ENCODE measurements at regions not wholly inside any gene's neighbourhood (a gene's known extent, or its start where the extent isn't known, plus 50 kb on each side); places are given as distances from the start of the nearest gene placed in this dataset.

DNA sequence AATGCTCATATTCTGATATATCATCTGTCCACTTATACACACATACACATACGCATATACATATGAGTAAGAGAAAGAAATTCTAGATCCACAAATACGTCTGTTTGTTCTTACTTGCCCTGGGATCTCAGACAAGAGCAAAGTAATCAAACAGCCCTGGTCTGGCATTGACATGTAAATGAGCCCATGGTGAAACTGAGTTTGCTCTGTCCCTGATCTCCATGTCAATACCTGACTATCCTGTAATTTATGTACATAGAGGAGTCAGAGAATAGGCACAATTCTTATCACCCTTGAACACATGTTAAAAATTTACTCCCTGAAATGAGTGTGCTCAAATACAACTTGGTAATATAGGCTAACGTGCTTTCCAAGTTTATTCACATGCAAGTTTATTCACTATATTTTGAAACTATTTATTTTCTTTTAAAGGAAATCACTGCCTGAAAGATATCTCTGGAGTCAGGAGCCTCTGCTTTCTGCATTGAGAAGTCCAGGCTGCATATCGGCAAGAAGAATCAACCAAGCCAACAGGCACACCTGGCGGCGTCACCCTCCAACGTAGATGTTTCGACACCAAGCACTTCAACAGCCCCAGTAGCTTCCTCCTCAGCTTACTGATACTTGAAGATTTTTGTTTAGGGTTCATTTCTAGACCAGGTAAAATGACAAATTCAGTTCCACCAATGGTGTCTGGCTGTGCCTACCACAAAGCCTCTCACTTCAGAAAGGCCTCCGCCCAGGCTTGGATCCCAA is 100.6 kb downstream of the CMPK2 start:
- DNase-seq (ENCODE audit: low read depth in 4 of 4, low spot score in 1 of 4): no peak

DNA sequence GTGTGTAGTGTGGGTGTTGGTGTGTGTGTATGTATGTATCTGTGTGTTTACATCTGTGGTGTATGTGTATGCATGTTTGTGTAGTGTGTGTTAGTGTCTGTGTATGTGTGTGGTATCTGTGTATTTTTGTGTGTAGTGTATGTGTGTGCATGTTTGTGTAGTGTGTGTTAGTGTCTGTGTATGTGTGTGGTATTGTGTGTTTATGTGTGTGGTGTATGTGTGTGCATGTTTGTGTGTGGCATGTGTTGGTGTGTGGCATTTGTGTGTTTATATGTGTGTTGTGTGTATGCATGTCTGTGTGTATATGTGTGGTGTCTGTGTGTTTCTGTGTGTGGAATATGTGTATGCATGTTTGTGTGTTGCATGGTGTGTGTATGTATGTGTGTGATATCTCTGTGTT is 96.4 kb downstream of the CMPK2 start:
- no peak for DNase-seq (ENCODE audit: low read depth in 4 of 4, low spot score in 1 of 4)

GRCh38 chr2:6770006-6770405 is 95.7 kb downstream of the CMPK2 start:
- DNase-seq (ENCODE audit: low read depth in 4 of 4, low spot score in 1 of 4): no peak

- DNase-seq (ENCODE audit: low read depth in 4 of 4, low spot score in 1 of 4): no peak
These were observed 93.8 kb downstream of the CMPK2 start for GRCh38 chr2:6771634-6772611.

DNA sequence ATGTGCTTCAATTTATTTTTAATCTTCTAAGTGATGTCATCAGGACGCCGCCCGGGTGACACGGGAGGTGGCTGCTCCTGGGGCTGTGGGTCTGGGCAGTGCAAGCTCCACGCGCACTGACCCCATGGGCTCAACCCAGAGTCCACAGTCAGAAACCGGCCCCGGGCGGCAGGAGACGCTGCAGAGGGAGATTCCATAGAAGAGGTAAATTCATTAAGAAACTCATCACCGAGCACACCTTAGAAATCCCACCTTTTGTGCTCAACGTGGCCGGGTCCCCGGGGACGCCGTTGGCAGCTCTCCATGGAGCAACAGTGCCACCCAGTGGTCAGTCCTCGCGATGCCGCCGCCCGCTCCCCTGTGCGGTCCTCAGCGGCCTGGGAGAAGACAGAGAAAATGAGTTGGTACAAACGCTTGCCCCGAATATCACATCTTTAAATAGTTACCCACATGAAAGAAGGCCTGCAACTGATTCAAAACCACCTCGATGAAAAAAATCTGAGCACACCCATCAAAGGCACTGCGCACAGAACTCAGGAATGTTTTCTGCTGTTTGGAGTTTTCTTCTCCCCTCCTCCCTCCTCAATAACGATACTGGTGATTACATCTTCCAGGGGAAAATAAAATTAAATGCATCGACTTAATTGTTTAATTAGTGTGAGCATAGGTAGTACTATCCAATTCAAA is 92.6 kb downstream of the CMPK2 start:
- peak; percentile 49 to 81 (median 61) for DNase-seq (ENCODE audit: low read depth in 4 of 4, low spot score in 1 of 4)

GRCh38 chr2:6773694-6774044 is 92.0 kb downstream of the CMPK2 start:
- DNase-seq (ENCODE audit: low read depth in 4 of 4, low spot score in 1 of 4): no peak

GRCh38 chr2:6776125-6776524 is 89.6 kb downstream of the CMPK2 start:
- DNase-seq (ENCODE audit: low read depth in 4 of 4, low spot score in 1 of 4): no peak

DNA sequence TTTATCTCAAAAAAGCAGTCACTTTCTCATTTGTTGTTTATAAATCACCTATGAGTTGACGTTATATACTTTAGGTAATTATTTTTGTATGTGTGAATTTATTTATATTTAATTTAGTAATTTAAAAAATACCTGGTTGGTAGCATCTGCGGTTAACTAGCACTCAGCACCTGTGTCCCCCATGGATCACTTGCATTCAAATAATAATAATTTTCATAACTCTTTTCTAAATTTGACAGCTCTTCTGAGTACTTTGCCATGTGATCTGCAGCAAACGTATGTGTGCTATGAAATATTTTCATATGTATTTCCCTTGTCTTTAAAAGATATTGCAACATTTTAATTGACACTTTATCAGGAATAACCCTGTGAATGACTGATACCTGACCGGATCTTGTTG is 88.1 kb downstream of the CMPK2 start:
- no peak for DNase-seq (ENCODE audit: low read depth in 4 of 4, low spot score in 1 of 4)

DNA sequence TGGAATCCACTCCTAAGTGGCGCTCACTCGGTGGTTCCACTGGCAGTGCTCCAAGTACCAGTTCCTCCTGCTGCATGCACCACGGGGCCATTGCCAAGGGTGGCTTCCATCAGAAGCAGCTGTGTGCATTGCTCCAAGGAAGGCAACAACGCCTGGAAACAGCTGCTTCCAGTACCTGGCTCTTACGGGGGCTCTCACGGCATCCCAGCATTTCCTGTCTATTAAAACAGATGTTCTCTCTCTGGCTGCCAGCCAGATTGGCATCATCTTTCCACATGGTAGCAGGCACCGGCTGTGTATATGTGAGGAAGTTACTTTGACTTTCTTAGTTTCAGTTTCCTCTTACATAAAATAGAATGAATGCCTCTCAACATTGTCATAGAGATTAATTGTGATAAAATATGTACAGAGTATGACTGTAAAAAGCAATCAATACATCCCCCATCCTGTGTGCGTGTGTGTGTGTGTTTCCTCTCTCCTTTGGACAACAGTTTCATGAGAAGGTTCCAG is 84.9 kb downstream of the CMPK2 start:
- DNase-seq (ENCODE audit: low read depth in 4 of 4, low spot score in 1 of 4): no peak

DNA sequence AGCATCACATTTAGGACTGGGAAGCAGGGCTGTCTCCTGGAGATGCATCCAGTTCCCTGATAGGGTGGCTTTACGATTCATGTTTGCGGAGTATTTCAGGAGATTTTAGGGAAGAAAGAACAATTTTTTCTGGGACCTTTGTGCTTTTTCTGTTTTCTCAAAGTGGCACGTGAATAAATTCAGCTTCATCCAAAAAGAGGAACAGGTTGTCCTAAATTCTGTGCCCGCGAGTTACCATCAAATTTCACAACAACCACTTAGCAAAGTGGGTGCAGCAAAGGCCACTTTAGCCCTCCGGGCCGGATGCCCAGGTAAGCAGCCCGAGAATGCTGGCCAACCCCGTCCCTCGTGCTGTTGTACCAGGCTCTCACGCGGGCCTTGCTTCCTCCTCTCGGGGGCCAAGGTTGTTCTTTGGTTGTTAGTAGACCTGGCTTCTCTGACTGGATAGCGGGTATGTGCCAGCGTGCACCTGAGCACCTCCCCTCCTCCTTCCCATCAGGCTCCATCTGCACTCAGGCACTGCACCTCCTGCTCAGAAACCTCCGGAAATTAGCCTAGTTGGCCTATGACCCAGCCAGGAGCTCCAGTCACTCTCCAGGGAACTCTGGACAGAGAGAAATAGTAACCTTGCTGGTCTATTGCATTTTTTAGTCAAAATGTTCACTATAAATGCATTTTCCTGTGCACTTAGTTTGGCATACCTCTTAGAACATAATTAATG is 83.0 kb downstream of the CMPK2 start:
- no peak for DNase-seq (ENCODE audit: low read depth in 4 of 4, low spot score in 1 of 4)

DNA sequence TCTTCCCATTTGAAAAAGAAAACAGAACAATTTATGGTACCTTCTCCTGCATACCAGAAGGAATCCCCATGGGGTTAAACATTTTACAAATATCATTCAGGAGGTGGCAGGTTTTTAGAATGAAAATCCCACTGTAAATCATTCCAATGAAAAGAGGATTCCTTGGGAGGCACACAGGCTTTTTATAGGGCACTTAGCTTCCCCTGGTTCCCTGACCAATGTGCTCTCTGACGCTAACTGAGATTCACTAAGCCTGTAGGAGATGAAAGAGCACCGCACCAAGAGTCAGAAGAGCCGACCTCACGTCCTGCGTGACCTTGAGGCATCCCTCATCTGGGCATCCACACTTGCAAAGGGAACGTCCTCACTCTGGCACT is 82.5 kb downstream of the CMPK2 start:
- DNase-seq (ENCODE audit: low read depth in 4 of 4, low spot score in 1 of 4): no peak

DNA sequence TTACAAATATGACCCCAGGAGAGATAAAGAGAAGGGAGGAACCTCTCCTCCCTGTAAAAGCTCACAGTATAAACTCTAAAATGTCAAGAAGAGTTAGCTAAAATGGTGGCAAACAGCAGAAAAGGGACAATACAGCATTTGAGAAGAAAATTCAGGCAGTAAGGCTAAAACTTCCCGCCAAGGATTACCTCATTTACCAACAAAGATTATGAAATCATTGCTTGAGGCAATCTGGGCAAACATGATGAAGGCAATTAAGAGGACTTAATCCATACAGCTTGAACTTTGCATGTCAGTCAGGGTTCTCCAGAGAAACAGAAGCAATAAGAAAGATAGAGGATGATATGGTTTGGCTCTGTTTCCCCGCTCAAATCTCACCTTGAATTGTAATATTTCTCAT is 81.4 kb downstream of the CMPK2 start:
- DNase-seq (ENCODE audit: low read depth in 4 of 4, low spot score in 1 of 4): no peak

DNA sequence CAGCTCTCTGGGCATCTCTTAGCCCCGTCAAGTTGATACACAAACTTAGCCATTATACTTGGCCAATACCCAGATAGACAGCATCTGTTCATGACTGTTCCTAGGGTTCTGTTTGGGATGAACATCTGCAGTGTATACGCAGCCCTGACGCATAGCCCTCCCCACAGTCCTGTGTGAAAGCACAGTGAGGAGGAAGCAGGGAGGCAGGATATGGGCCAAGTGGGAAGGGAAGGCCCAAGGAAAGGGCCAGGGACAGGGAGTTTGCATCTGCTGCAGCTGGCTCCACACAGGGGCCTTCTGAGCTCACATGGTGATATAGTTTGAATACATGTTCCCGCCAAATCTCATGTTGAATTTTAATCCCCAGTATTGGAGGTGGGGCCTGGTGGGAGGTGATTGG is 80.2 kb downstream of the CMPK2 start:
- no peak for DNase-seq (ENCODE audit: low read depth in 4 of 4, low spot score in 1 of 4)

- no peak for DNase-seq (ENCODE audit: low read depth in 4 of 4, low spot score in 1 of 4)
These were observed 78.3 kb downstream of the CMPK2 start for GRCh38 chr2:6787376-6787775.

- no peak for DNase-seq (ENCODE audit: low read depth in 4 of 4, low spot score in 1 of 4)
These were observed 77.1 kb downstream of the CMPK2 start for GRCh38 chr2:6788614-6789013.

GRCh38 chr2:6789559-6790138 is 76.1 kb downstream of the CMPK2 start:
- no peak for DNase-seq (ENCODE audit: low read depth in 4 of 4, low spot score in 1 of 4)

GRCh38 chr2:6791682-6792081 is 74.0 kb downstream of the CMPK2 start:
- DNase-seq (ENCODE audit: low read depth in 4 of 4, low spot score in 1 of 4): no peak

- DNase-seq (ENCODE audit: low read depth in 4 of 4, low spot score in 1 of 4): no peak
These were observed 72.8 kb downstream of the CMPK2 start for GRCh38 chr2:6792883-6793282.

DNA sequence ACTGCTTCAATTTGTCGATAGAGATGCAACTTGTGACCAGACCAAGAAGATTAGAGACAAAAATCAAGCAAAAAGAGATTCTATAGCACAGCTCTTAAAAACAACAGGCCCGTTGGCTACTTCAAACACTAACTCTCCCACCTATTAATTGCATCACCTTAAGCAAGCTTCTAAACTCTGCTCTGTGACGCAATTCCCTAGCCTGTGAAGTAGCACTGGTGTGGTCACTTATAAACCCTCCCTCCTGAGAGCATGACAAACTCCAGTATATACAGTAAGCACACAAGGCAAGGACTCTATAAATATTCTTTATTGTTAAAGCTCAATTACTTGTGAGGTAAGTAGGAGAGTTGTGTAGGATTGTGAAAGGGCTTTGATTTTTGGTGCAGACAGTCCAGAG is 72.3 kb downstream of the CMPK2 start:
- DNase-seq (ENCODE audit: low read depth in 4 of 4, low spot score in 1 of 4): no peak

- no peak for DNase-seq (ENCODE audit: low read depth in 4 of 4, low spot score in 1 of 4)
These were observed 71.8 kb downstream of the CMPK2 start for GRCh38 chr2:6793913-6794312.

GRCh38 chr2:6794448-6794847 is 71.3 kb downstream of the CMPK2 start:
- DNase-seq (ENCODE audit: low read depth in 4 of 4, low spot score in 1 of 4): no peak

Measured in stimulated activated CD4-positive, alpha-beta T cell treated with anti-CD3 and anti-CD28 coated beads, Interleukin-1b, Interleukin-23, amount 100 ng/mL, for 24 hours (primary cell).